ENCODE measurements at regions not wholly inside any gene's neighbourhood (a gene's known extent, or its start where the extent isn't known, plus 50 kb on each side); places are given as distances from the start of the nearest gene placed in this dataset.

- TF ChIP-seq ATF3 (IDR thresholded peaks at IDR 0.05; ENCODE audit: insufficient read depth, low read depth, low read length) (no peak), FOSL1 (IDR thresholded peaks at IDR 0.05; ENCODE audit: insufficient read depth, low read depth, low read length) (no peak), RFX5 (IDR thresholded peaks at IDR 0.05; ENCODE audit: borderline replicate concordance, low read depth, low read length) (no peak), BRCA1 (IDR thresholded peaks at IDR 0.05; ENCODE audit: low read depth, low read length) (no peak)
Observed at GRCh38 chr15:38164061-38164460, 88.6 kb upstream of the SPRED1 start (continued).
